ENCODE measurements at regions not wholly inside any gene's neighbourhood (a gene's known extent, or its start where the extent isn't known, plus 50 kb on each side); places are given as distances from the start of the nearest gene placed in this dataset.

DNA sequence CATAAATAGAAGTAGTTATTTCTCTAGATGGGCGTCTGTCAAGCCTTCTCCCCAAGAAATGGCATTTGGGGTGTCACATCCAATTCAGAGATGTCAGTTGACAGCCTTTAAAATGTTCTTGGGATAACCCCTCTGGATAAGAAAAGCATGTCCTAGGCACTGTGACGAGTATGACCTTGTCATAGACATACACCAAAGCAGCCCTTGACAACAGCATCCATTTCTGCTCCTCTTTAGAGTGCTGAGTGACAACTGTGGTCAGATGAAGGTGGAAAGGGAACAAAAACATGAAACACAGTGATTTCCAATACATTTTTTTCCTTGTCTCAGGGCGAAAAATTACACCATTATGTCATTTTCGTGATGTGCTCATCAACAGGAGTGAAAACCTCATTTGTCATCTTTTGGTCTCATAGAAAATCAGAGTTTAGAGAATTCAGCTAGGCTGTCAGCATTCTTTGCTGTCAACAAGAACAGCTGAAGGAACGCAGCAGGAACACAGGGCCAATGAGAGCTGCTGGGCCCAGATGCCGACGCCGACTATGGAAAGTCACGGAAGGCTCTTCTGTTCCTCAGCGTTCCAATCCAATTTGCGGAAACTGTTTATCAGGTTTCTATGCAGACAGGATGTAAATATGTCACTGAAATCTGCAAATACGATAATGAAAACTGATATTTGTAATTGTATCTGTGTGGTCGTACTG lies 193.2 kb downstream of the ICOS start:
- H3K9me1 ChIP-seq (ENCODE audit: control insufficient read depth, extremely low read depth, insufficient read depth, low read length): no peaks in the 10 kb centered on the region
- TF ChIP-seq, protein P1, sequence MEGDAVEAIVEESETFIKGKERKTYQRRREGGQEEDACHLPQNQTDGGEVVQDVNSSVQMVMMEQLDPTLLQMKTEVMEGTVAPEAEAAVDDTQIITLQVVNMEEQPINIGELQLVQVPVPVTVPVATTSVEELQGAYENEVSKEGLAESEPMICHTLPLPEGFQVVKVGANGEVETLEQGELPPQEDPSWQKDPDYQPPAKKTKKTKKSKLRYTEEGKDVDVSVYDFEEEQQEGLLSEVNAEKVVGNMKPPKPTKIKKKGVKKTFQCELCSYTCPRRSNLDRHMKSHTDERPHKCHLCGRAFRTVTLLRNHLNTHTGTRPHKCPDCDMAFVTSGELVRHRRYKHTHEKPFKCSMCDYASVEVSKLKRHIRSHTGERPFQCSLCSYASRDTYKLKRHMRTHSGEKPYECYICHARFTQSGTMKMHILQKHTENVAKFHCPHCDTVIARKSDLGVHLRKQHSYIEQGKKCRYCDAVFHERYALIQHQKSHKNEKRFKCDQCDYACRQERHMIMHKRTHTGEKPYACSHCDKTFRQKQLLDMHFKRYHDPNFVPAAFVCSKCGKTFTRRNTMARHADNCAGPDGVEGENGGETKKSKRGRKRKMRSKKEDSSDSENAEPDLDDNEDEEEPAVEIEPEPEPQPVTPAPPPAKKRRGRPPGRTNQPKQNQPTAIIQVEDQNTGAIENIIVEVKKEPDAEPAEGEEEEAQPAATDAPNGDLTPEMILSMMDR (optimal IDR thresholded peaks at IDR 0.05 in 1 of 3, IDR thresholded peaks at IDR 0.05 in 1 of 3, conservative IDR thresholded peaks at IDR 0.05 in 1 of 3; ENCODE audit: extremely low read depth in 1 of 3, insufficient read depth in 2 of 3, low read length in 3 of 3): no peak
- TF ChIP-seq EZH2 (IDR thresholded peaks at IDR 0.05; ENCODE audit: low read length): no peak
- H3K4me1 ChIP-seq (ENCODE audit: control insufficient read depth, extremely low read depth, insufficient read depth, low read length): no peaks in the 10 kb centered on the region
- no peak overlapping the region for H3K4me2 ChIP-seq (ENCODE audit: control insufficient read depth, extremely low read depth, insufficient read depth, low read depth, low read length)
- H3K4me3 ChIP-seq (ENCODE audit: control insufficient read depth in 2 of 3, extremely low read depth in 1 of 3, insufficient read depth in 2 of 3, low read depth in 1 of 3, low read length in 3 of 3): no peak overlapping the region
- no peaks in the 10 kb centered on the region for H3K9me3 ChIP-seq (ENCODE audit: control insufficient read depth, low read depth, low read length)
- no peaks in the 10 kb centered on the region for H3K79me2 ChIP-seq (ENCODE audit: control insufficient read depth, insufficient read depth, low read length)
- H3K27ac ChIP-seq (ENCODE audit: control insufficient read depth, insufficient read depth, low read length): no peak overlapping the region
- FAIRE-seq (no peak), DNase-seq (ENCODE audit: low read depth, low spot score) (no peak)
- no peak overlapping the region for H2AFZ ChIP-seq (ENCODE audit: control insufficient read depth, low read length)
- no peaks in the 10 kb centered on the region for H4K20me1 ChIP-seq (ENCODE audit: control insufficient read depth, extremely low read depth, insufficient read depth, low read length)
- no peaks in the 10 kb centered on the region for H3K36me3 ChIP-seq (ENCODE audit: control insufficient read depth in 2 of 2, extremely low read depth in 1 of 2, insufficient read depth in 2 of 2, low read length in 2 of 2)
- H3K27me3 ChIP-seq (ENCODE audit: control insufficient read depth, extremely low read depth, insufficient read depth, low read length): no peaks in the 10 kb centered on the region
- no peak overlapping the region for H3K9ac ChIP-seq (ENCODE audit: control insufficient read depth, extremely low read depth, insufficient read depth, low read length)
- dilution Hi-C loops (cut with MboI; ENCODE audit: extremely low pct_ligation_motif_present, low sequenced_read_pairs): no loop called here

DNA sequence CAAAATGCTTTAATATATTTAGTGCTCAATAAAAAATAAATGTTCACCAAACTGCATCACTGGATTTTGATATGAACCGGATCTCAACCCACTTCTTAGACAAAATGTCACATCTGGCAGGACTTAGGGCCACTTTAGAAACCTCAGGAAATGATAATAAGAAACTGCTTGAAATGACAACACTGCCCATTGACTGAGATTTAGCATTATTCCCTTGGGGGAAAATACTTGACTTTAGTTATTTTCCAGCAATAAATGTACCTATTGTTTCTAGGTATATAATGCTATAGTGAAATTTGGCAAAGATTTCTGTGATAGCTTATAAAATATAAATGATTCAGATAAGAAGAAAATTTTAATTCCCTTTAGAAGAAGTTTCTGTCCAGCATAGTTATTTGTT lies 195.1 kb downstream of the ICOS start:
- Histone ChIP-seq H3K36me3 (ENCODE audit: control insufficient read depth in 2 of 2, extremely low read depth in 1 of 2, insufficient read depth in 2 of 2, low read length in 2 of 2) (no peaks in the 10 kb centered on the region), H4K20me1 (ENCODE audit: control insufficient read depth, extremely low read depth, insufficient read depth, low read length) (no peaks in the 10 kb centered on the region), H2AFZ (ENCODE audit: control insufficient read depth, low read length) (no peak overlapping the region), H3K4me1 (ENCODE audit: control insufficient read depth, extremely low read depth, insufficient read depth, low read length) (no peaks in the 10 kb centered on the region), H3K9me3 (ENCODE audit: control insufficient read depth, low read depth, low read length) (no peaks in the 10 kb centered on the region), H3K4me2 (ENCODE audit: control insufficient read depth, extremely low read depth, insufficient read depth, low read depth, low read length) (no peak overlapping the region), H3K79me2 (ENCODE audit: control insufficient read depth, insufficient read depth, low read length) (no peaks in the 10 kb centered on the region), H3K9me1 (ENCODE audit: control insufficient read depth, extremely low read depth, insufficient read depth, low read length) (no peaks in the 10 kb centered on the region), H3K4me3 (ENCODE audit: control insufficient read depth in 2 of 3, extremely low read depth in 1 of 3, insufficient read depth in 2 of 3, low read depth in 1 of 3, low read length in 3 of 3) (no peak overlapping the region), H3K27me3 (ENCODE audit: control insufficient read depth, extremely low read depth, insufficient read depth, low read length) (no peaks in the 10 kb centered on the region), H3K27ac (ENCODE audit: control insufficient read depth, insufficient read depth, low read length) (no peak overlapping the region), H3K9ac (ENCODE audit: control insufficient read depth, extremely low read depth, insufficient read depth, low read length) (no peak overlapping the region)
- FAIRE-seq (no peak), DNase-seq (ENCODE audit: low read depth, low spot score) (no peak)
- TF ChIP-seq, protein P1 (optimal IDR thresholded peaks at IDR 0.05 in 1 of 3, IDR thresholded peaks at IDR 0.05 in 1 of 3, conservative IDR thresholded peaks at IDR 0.05 in 1 of 3; ENCODE audit: extremely low read depth in 1 of 3, insufficient read depth in 2 of 3, low read length in 3 of 3): no peak
- TF ChIP-seq EZH2 (IDR thresholded peaks at IDR 0.05; ENCODE audit: low read length): no peak
- dilution Hi-C loops (cut with MboI; ENCODE audit: extremely low pct_ligation_motif_present, low sequenced_read_pairs): no loop called here

All from keratinocyte (primary cell).